ENCODE measurements at regions not wholly inside any gene's neighbourhood (a gene's known extent, or its start where the extent isn't known, plus 50 kb on each side); places are given as distances from the start of the nearest gene placed in this dataset.

- DNase-seq: no peak
Observed at GRCh38 chr5:175579742-175580432, 78.0 kb upstream of the HRH2 start.

GRCh38 chr5:175582697-175583096 lies 75.2 kb upstream of the HRH2 start:
- no peak for DNase-seq

GRCh38 chr5:175585567-175585966 lies 72.3 kb upstream of the HRH2 start:
- no peak for DNase-seq

- no peak for DNase-seq
Observed at GRCh38 chr5:175588709-175589429, 69.0 kb upstream of the HRH2 start.

GRCh38 chr5:175589714-175590113 lies 68.2 kb upstream of the HRH2 start:
- no peak for DNase-seq

GRCh38 chr5:175590471-175590881 lies 67.4 kb upstream of the HRH2 start:
- peak in 1 of 2 donors; percentile 34 for DNase-seq

GRCh38 chr5:175591293-175591692 lies 66.6 kb upstream of the HRH2 start:
- DNase-seq: no peak

- no peak for DNase-seq
Observed at GRCh38 chr5:175593794-175594193, 64.1 kb upstream of the HRH2 start.

- DNase-seq: no peak
Observed at GRCh38 chr5:175595905-175596304, 62.0 kb upstream of the HRH2 start.

- no peak for DNase-seq
Observed at GRCh38 chr5:175596761-175597189, 61.1 kb upstream of the HRH2 start.

- no peak for DNase-seq
Observed at GRCh38 chr5:175597718-175598117, 60.2 kb upstream of the HRH2 start.

GRCh38 chr5:175598774-175599173 lies 59.1 kb upstream of the HRH2 start:
- DNase-seq: no peak

- DNase-seq: no peak
Observed at GRCh38 chr5:175599210-175599609, 58.7 kb upstream of the HRH2 start.

- DNase-seq: no peak
Observed at GRCh38 chr5:175603987-175604739, 53.7 kb upstream of the HRH2 start.

- DNase-seq: no peak
Observed at GRCh38 chr5:175606409-175606808, 51.5 kb upstream of the HRH2 start.
